ENCODE measurements at regions not wholly inside any gene's neighbourhood (a gene's known extent, or its start where the extent isn't known, plus 50 kb on each side); places are given as distances from the start of the nearest gene placed in this dataset.

DNA sequence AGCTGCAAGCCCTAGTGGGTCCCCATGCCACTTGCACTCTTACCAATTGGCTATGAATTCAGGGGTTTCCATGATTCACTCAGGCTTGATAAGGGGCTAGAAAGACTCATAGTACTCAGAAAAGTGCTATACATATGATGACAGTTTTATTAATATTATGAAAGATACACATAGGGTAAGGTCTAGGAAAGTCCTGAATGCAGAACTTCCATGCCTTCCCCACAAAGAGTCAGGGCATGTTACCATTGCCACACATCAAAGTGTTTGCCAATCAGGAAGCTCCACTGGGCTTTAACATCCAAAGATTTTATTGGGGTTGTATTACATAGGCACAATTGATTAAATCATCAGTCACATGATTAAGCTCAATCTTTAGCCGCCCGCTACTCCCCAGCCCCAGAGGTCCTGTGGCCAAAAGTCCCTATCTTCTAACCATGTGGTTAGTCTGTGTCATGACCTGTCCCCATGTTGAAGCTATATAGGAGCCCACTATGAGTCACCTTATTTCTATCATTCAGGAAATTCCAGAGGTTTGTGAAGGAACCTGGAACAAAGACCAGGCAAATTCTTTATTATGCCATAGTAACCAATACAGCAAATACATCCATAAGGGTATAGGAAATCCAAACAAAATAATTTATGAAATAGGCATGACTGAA is 635.6 kb downstream of the STPG2 start:
- TF ChIP-seq, protein P1, sequence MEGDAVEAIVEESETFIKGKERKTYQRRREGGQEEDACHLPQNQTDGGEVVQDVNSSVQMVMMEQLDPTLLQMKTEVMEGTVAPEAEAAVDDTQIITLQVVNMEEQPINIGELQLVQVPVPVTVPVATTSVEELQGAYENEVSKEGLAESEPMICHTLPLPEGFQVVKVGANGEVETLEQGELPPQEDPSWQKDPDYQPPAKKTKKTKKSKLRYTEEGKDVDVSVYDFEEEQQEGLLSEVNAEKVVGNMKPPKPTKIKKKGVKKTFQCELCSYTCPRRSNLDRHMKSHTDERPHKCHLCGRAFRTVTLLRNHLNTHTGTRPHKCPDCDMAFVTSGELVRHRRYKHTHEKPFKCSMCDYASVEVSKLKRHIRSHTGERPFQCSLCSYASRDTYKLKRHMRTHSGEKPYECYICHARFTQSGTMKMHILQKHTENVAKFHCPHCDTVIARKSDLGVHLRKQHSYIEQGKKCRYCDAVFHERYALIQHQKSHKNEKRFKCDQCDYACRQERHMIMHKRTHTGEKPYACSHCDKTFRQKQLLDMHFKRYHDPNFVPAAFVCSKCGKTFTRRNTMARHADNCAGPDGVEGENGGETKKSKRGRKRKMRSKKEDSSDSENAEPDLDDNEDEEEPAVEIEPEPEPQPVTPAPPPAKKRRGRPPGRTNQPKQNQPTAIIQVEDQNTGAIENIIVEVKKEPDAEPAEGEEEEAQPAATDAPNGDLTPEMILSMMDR (IDR thresholded peaks at IDR 0.05): no peak
- TF ChIP-seq POLR2A (IDR thresholded peaks at IDR 0.05) (no peak), POLR2AphosphoS5 (IDR thresholded peaks at IDR 0.05) (no peak)

All from transverse colon (tissue), 4 donors.